ENCODE measurements at regions not wholly inside any gene's neighbourhood (a gene's known extent, or its start where the extent isn't known, plus 50 kb on each side); places are given as distances from the start of the nearest gene placed in this dataset.

DNA sequence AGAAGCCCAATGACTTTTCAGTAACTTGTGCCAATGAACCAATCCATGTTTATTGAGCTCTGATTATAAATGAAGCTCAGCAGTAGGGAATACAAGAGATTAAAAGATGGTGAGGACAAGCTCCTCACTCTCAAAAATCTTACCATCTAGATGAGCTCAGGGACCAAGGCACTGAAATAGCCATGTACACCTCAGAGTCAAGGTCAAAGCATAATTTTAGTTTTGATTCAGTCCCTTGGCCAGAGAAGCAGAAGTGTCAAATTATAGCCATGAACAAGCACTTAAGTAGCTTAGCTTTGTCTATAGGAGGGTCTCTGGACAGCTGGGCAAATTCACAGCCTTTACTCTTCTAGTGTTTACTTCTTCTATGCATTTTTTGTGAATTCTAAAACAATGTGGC lies 131.0 kb upstream of the DTNBP1 start:
- no peak for DNase-seq (ENCODE audit: low read depth in 4 of 6, low spot score in 6 of 6)
- H3K4me3 ChIP-seq (ENCODE audit: low read depth, low read length) = no peak overlapping the region
- no peaks in the 10 kb centered on the region for H3K36me3 ChIP-seq (ENCODE audit: control insufficient read depth, insufficient read depth, low read length)
- H3K4me1 ChIP-seq (ENCODE audit: control insufficient read depth, insufficient read depth, low read length) = peaks cover 9% of the 10 kb centered on the region
- no peaks in the 10 kb centered on the region for H3K9me3 ChIP-seq (ENCODE audit: control insufficient read depth, insufficient read depth, low read length)
- no peak overlapping the region for H3K27ac ChIP-seq (ENCODE audit: low read depth, low read length)
- no peaks in the 10 kb centered on the region for H3K27me3 ChIP-seq (ENCODE audit: control insufficient read depth, insufficient read depth, low read length)

GRCh38 chr6:15793288-15793687 lies 130.5 kb upstream of the DTNBP1 start:
- H3K4me3 ChIP-seq (ENCODE audit: low read depth, low read length) = no peak overlapping the region
- no CpG with 5 or more reads among the region's 4 CpGs for WGBS (ENCODE audit: insufficient coverage)
- no peak for DNase-seq (ENCODE audit: low read depth in 4 of 6, low spot score in 6 of 6)
- H3K4me1 ChIP-seq (ENCODE audit: control insufficient read depth, insufficient read depth, low read length) = peaks cover 9% of the 10 kb centered on the region
- H3K27me3 ChIP-seq (ENCODE audit: control insufficient read depth, insufficient read depth, low read length) = no peaks in the 10 kb centered on the region
- no peak overlapping the region for H3K27ac ChIP-seq (ENCODE audit: low read depth, low read length)
- no peaks in the 10 kb centered on the region for H3K36me3 ChIP-seq (ENCODE audit: control insufficient read depth, insufficient read depth, low read length)
- H3K9me3 ChIP-seq (ENCODE audit: control insufficient read depth, insufficient read depth, low read length) = no peaks in the 10 kb centered on the region

DNA sequence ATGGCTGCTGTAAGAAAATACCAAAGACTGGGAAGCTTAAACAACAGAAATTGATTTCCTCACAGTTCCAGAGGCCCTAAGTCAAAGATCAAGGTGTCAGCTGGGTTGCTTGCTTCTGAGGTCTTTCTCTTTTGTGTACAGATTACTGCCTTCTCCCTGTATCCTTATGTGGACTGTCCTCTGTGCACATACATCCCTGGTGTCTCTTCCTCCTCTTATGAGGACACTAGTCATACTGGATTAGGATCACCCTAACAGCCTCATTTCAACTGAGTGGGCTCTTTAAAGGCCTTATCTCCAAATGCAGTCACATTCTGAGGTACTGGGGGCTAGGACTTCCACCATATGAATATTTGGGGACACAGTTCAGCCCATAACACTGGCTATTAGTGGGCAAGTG lies 130.0 kb upstream of the DTNBP1 start:
- Histone ChIP-seq H3K4me1 (ENCODE audit: control insufficient read depth, insufficient read depth, low read length) (peaks cover 9% of the 10 kb centered on the region), H3K9me3 (ENCODE audit: control insufficient read depth, insufficient read depth, low read length) (no peaks in the 10 kb centered on the region), H3K27me3 (ENCODE audit: control insufficient read depth, insufficient read depth, low read length) (no peaks in the 10 kb centered on the region), H3K36me3 (ENCODE audit: control insufficient read depth, insufficient read depth, low read length) (no peaks in the 10 kb centered on the region), H3K27ac (ENCODE audit: low read depth, low read length) (no peak overlapping the region), H3K4me3 (ENCODE audit: low read depth, low read length) (no peak overlapping the region)
- no peak for DNase-seq (ENCODE audit: low read depth in 4 of 6, low spot score in 6 of 6)

GRCh38 chr6:15791448-15792181 lies 128.8 kb upstream of the DTNBP1 start:
- H3K27ac ChIP-seq (ENCODE audit: low read depth, low read length) = no peak overlapping the region
- DNase-seq (ENCODE audit: low read depth in 4 of 6, low spot score in 6 of 6) = peak in 2 of 6 donors; percentile 54 to 69
- no peaks in the 10 kb centered on the region for H3K27me3 ChIP-seq (ENCODE audit: control insufficient read depth, insufficient read depth, low read length)
- no peaks in the 10 kb centered on the region for H3K36me3 ChIP-seq (ENCODE audit: control insufficient read depth, insufficient read depth, low read length)
- H3K9me3 ChIP-seq (ENCODE audit: control insufficient read depth, insufficient read depth, low read length) = no peaks in the 10 kb centered on the region
- H3K4me3 ChIP-seq (ENCODE audit: low read depth, low read length) = no peak overlapping the region
- 49% methylated on average over 7 of the region's 8 CpGs for WGBS (ENCODE audit: insufficient coverage)
- H3K4me1 ChIP-seq (ENCODE audit: control insufficient read depth, insufficient read depth, low read length) = peaks cover 9% of the 10 kb centered on the region

DNA sequence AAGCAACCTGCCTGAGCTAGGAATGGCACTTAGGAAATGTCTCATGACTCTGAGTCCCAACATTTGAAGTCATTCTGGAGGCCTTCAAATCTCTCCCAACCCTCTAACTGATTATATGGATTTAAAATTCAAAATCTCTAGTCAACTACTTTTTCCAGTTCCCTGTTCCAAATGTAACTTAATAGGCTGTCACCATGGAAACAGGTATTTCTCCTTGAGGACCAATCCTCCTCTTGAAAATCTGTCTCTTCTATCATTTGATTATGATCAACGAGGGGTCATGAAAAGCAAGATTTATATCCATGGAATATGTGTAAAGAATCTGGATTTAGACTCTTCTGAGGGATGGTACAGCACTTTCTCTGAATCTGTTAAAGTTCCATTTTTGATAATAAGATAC lies 127.3 kb upstream of the DTNBP1 start:
- no peaks in the 10 kb centered on the region for H3K36me3 ChIP-seq (ENCODE audit: control insufficient read depth, insufficient read depth, low read length)
- peaks cover 9% of the 10 kb centered on the region for H3K4me1 ChIP-seq (ENCODE audit: control insufficient read depth, insufficient read depth, low read length)
- H3K9me3 ChIP-seq (ENCODE audit: control insufficient read depth, insufficient read depth, low read length) = no peaks in the 10 kb centered on the region
- no peak overlapping the region for H3K4me3 ChIP-seq (ENCODE audit: low read depth, low read length)
- no CpG with 5 or more reads among the region's 1 CpG for WGBS (ENCODE audit: insufficient coverage)
- H3K27me3 ChIP-seq (ENCODE audit: control insufficient read depth, insufficient read depth, low read length) = no peaks in the 10 kb centered on the region
- peak in 2 of 6 donors; percentile 41 to 74 for DNase-seq (ENCODE audit: low read depth in 4 of 6, low spot score in 6 of 6)
- H3K27ac ChIP-seq (ENCODE audit: low read depth, low read length) = no peak overlapping the region

DNA sequence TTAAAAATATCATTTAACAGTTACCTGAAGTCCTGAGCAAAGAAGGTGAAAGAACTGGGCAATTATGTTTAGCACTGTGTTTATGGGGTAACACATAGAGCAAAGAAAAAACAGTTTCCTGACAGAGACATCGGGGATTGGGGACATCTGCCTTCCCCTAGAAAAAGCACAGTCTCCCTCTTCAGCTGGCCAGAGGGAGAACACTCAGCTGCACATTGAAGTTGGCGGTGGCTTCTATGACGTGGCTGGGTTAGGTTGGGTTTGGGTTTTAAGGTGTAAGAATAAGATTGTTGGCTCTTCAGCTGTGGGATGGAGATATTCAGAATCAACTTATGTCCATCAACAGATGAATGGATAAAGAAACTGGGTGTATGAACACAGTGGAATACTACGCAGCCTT lies 124.0 kb upstream of the DTNBP1 start:
- Histone ChIP-seq H3K4me1 (ENCODE audit: control insufficient read depth, insufficient read depth, low read length) (peaks cover 9% of the 10 kb centered on the region), H3K27me3 (ENCODE audit: control insufficient read depth, insufficient read depth, low read length) (no peaks in the 10 kb centered on the region), H3K9me3 (ENCODE audit: control insufficient read depth, insufficient read depth, low read length) (no peaks in the 10 kb centered on the region), H3K4me3 (ENCODE audit: low read depth, low read length) (no peak overlapping the region), H3K27ac (ENCODE audit: low read depth, low read length) (no peak overlapping the region), H3K36me3 (ENCODE audit: control insufficient read depth, insufficient read depth, low read length) (no peaks in the 10 kb centered on the region)
- 93% methylated on average over 2 of the region's 4 CpGs for WGBS (ENCODE audit: insufficient coverage)
- no peak for DNase-seq (ENCODE audit: low read depth in 4 of 6, low spot score in 6 of 6)

GRCh38 chr6:15783484-15783883 lies 120.7 kb upstream of the DTNBP1 start:
- no peaks in the 10 kb centered on the region for H3K9me3 ChIP-seq (ENCODE audit: control insufficient read depth, insufficient read depth, low read length)
- no peaks in the 10 kb centered on the region for H3K36me3 ChIP-seq (ENCODE audit: control insufficient read depth, insufficient read depth, low read length)
- H3K27me3 ChIP-seq (ENCODE audit: control insufficient read depth, insufficient read depth, low read length) = no peaks in the 10 kb centered on the region
- no peak for DNase-seq (ENCODE audit: low read depth in 4 of 6, low spot score in 6 of 6)
- H3K27ac ChIP-seq (ENCODE audit: low read depth, low read length) = no peak overlapping the region
- no peaks in the 10 kb centered on the region for H3K4me1 ChIP-seq (ENCODE audit: control insufficient read depth, insufficient read depth, low read length)
- WGBS (ENCODE audit: insufficient coverage) = 87% methylated on average over 2 of the region's 3 CpGs
- no peak overlapping the region for H3K4me3 ChIP-seq (ENCODE audit: low read depth, low read length)

GRCh38 chr6:15781890-15782289 lies 119.1 kb upstream of the DTNBP1 start:
- Histone ChIP-seq H3K9me3 (ENCODE audit: control insufficient read depth, insufficient read depth, low read length) (no peaks in the 10 kb centered on the region), H3K36me3 (ENCODE audit: control insufficient read depth, insufficient read depth, low read length) (no peaks in the 10 kb centered on the region), H3K27ac (ENCODE audit: low read depth, low read length) (no peak overlapping the region), H3K4me3 (ENCODE audit: low read depth, low read length) (no peak overlapping the region), H3K4me1 (ENCODE audit: control insufficient read depth, insufficient read depth, low read length) (no peaks in the 10 kb centered on the region), H3K27me3 (ENCODE audit: control insufficient read depth, insufficient read depth, low read length) (no peaks in the 10 kb centered on the region)
- DNase-seq (ENCODE audit: low read depth in 4 of 6, low spot score in 6 of 6) = no peak
- WGBS (ENCODE audit: insufficient coverage) = 67% methylated on average over 1 of the region's 2 CpGs

DNA sequence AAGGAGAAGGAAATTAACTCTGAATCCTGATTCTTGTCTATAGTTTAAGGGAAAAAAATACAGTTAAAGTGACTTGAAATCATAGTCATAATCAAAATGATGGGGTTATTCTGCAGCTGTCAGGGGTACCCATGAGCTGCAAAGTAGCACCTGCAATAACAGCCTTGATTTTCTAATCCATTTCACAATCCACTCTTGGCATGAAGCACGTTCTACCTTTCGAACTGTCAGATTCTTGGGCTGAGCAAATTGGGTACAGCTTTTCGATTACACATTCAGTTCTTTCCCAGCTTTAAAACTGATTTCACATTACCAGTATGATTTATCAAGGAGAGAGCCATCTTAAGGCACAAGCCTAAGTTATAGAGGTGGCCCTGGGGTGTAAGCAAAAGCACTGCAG lies 118.5 kb upstream of the DTNBP1 start:
- no peaks in the 10 kb centered on the region for H3K36me3 ChIP-seq (ENCODE audit: control insufficient read depth, insufficient read depth, low read length)
- WGBS (ENCODE audit: insufficient coverage) = 57% methylated on average over 2 of the region's 3 CpGs
- DNase-seq (ENCODE audit: low read depth in 4 of 6, low spot score in 6 of 6) = peak in 1 of 6 donors; percentile 36
- H3K9me3 ChIP-seq (ENCODE audit: control insufficient read depth, insufficient read depth, low read length) = no peaks in the 10 kb centered on the region
- no peak overlapping the region for H3K27ac ChIP-seq (ENCODE audit: low read depth, low read length)
- H3K4me1 ChIP-seq (ENCODE audit: control insufficient read depth, insufficient read depth, low read length) = no peaks in the 10 kb centered on the region
- no peak overlapping the region for H3K4me3 ChIP-seq (ENCODE audit: low read depth, low read length)
- no peaks in the 10 kb centered on the region for H3K27me3 ChIP-seq (ENCODE audit: control insufficient read depth, insufficient read depth, low read length)

- Histone ChIP-seq H3K4me3 (ENCODE audit: low read depth, low read length) (no peak overlapping the region), H3K9me3 (ENCODE audit: control insufficient read depth, insufficient read depth, low read length) (no peaks in the 10 kb centered on the region), H3K36me3 (ENCODE audit: control insufficient read depth, insufficient read depth, low read length) (no peaks in the 10 kb centered on the region), H3K27ac (ENCODE audit: low read depth, low read length) (no peak overlapping the region), H3K4me1 (ENCODE audit: control insufficient read depth, insufficient read depth, low read length) (no peaks in the 10 kb centered on the region), H3K27me3 (ENCODE audit: control insufficient read depth, insufficient read depth, low read length) (no peaks in the 10 kb centered on the region)
- DNase-seq (ENCODE audit: low read depth in 4 of 6, low spot score in 6 of 6) = no peak
- WGBS (ENCODE audit: insufficient coverage) = no CpG with 5 or more reads among the region's 2 CpGs
Observed at GRCh38 chr6:15780437-15780836, 117.6 kb upstream of the DTNBP1 start.
